SK-N-SH (cell line): ENCODE measurements at regions not wholly inside any gene's neighbourhood (a gene's known extent, or its start where the extent isn't known, plus 50 kb on each side); places are given as distances from the start of the nearest gene placed in this dataset.

ENCODE experiments used
- CHD2 ChIP-seq: fragments of 150-350 bp; IDR thresholded peaks from 2 replicates; pipeline ENCODE4 v1.6.1; 2018; ENCODE audit warnings: low read length; ENCODE audit not compliant: partially characterized antibody
- EP300 ChIP-seq, 2 experiments: IDR thresholded peaks; 2 replicates each; pipeline versions ENCODE4 v1.4.0 to v1.6.1; 2012; ENCODE audit warnings: borderline replicate concordance in 1 of 2, low read depth in 1 of 2, low read length in 1 of 2
- EZH2phosphoT487 ChIP-seq: fragments of 200-600 bp; sonication (generic); IDR thresholded peaks from 2 replicates; pipeline ENCODE4 v1.6.1; 2017; ENCODE audit warnings: low read depth, mixed run types, mild to moderate bottlenecking, antibody characterized with exemption, moderate library complexity, borderline replicate concordance
- FOXJ3 ChIP-seq: sonication (generic); formaldehyde crosslinking; IDR thresholded peaks from 2 replicates; pipeline ENCODE4 v1.5.1; 2020; ENCODE audit warnings: mild to moderate bottlenecking, missing genetic modification reagents
- NFIC ChIP-seq: IDR thresholded peaks from 2 replicates; pipeline ENCODE4 v1.4.0; 2012; ENCODE audit warnings: borderline replicate concordance
- NRF1 ChIP-seq: IDR thresholded peaks from 2 replicates; pipeline ENCODE4 v1.6.1; 2012; ENCODE audit warnings: low read depth, mild to moderate bottlenecking, low read length
- RAD21 ChIP-seq: IDR thresholded peaks from 2 replicates; pipeline ENCODE4 v1.6.1; 2012; ENCODE audit warnings: mild to moderate bottlenecking, low read length
- SMC3 ChIP-seq: IDR thresholded peaks from 2 replicates; pipeline ENCODE4 v1.6.1; 2012; ENCODE audit warnings: low read depth, low read length, improper control_type of control experiment
- TF ChIP-seq, protein P1 (sequence below): fragments of 200-600 bp; sonication (generic); IDR thresholded peaks from 2 replicates; pipeline ENCODE4 v1.6.1; 2017; ENCODE audit warnings: antibody characterized with exemption, mild to moderate bottlenecking, moderate library complexity
- TF ChIP-seq, protein P2 (sequence below): IDR thresholded peaks from 2 replicates; pipeline ENCODE4 v1.4.0; 2012; ENCODE audit warnings: low read depth, borderline replicate concordance

DNA sequence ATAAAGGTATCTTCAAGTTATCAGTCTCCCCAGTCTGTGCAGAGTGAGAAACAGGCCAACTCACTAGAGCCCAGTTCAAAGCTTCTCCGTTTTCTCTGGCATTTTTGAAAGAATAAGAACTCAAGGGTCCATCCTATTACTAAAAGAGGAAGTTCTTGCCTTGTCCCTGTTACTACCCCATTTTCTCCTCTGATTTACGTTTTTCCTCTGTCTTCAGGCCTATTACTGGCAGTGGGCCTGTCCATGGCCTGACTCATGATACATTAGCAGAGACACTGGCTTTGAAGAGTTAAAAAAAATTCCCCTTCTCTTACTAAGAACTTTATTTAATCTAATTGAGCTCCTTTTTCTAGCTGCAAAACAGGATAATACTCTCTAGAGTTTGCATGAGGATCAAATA lies 624.0 kb upstream of the KLF4 start:
- TF ChIP-seq FOXJ3, result no peak
- no peak for TF ChIP-seq RAD21
- TF ChIP-seq, protein P1, sequence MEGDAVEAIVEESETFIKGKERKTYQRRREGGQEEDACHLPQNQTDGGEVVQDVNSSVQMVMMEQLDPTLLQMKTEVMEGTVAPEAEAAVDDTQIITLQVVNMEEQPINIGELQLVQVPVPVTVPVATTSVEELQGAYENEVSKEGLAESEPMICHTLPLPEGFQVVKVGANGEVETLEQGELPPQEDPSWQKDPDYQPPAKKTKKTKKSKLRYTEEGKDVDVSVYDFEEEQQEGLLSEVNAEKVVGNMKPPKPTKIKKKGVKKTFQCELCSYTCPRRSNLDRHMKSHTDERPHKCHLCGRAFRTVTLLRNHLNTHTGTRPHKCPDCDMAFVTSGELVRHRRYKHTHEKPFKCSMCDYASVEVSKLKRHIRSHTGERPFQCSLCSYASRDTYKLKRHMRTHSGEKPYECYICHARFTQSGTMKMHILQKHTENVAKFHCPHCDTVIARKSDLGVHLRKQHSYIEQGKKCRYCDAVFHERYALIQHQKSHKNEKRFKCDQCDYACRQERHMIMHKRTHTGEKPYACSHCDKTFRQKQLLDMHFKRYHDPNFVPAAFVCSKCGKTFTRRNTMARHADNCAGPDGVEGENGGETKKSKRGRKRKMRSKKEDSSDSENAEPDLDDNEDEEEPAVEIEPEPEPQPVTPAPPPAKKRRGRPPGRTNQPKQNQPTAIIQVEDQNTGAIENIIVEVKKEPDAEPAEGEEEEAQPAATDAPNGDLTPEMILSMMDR, result no peak
- TF ChIP-seq SMC3, result no peak
- no peak for TF ChIP-seq NRF1
- TF ChIP-seq, protein P2, sequence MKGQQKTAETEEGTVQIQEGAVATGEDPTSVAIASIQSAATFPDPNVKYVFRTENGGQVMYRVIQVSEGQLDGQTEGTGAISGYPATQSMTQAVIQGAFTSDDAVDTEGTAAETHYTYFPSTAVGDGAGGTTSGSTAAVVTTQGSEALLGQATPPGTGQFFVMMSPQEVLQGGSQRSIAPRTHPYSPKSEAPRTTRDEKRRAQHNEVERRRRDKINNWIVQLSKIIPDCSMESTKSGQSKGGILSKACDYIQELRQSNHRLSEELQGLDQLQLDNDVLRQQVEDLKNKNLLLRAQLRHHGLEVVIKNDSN, result no peak
- no peak for TF ChIP-seq NFIC
- TF ChIP-seq EP300 (IDR thresholded peaks at IDR 0.05; ENCODE audit: borderline replicate concordance in 1 of 2, low read depth in 1 of 2, low read length in 1 of 2), result no peak
- TF ChIP-seq CHD2, result no peak
- no peak for TF ChIP-seq EZH2phosphoT487
